ENCODE measurements at regions not wholly inside any gene's neighbourhood (a gene's known extent, or its start where the extent isn't known, plus 50 kb on each side); places are given as distances from the start of the nearest gene placed in this dataset.
A peak's percentile ranks its signal among the peaks of the same experiment; 100 is the strongest.

GRCh38 chr6:119559586-119559985, 210.0 kb upstream of the MAN1A1 start:
- no peaks in the 10 kb centered on the region for H3K9me3 Mint-ChIP-seq
- ATAC-seq (no peak), DNase-seq (ENCODE audit: low spot score) (no peak)
- peaks cover 1% of the 10 kb centered on the region for H3K36me3 Mint-ChIP-seq
- no peak overlapping the region for H3K4me3 Mint-ChIP-seq
- no peaks in the 10 kb centered on the region for H3K4me1 Mint-ChIP-seq (ENCODE audit: low read depth in 2 of 2)
- no peak overlapping the region for H3K27ac Mint-ChIP-seq
- no peaks in the 10 kb centered on the region for H3K27me3 Mint-ChIP-seq

GRCh38 chr6:119557239-119557638, 207.7 kb upstream of the MAN1A1 start:
- H3K36me3 Mint-ChIP-seq, result peaks cover 9% of the 10 kb centered on the region
- H3K27ac Mint-ChIP-seq, result no peak overlapping the region

GRCh38 chr6:119552021-119552420, 202.5 kb upstream of the MAN1A1 start:
- Mint-ChIP-seq H3K27me3 (no peaks in the 10 kb centered on the region), H3K4me1 (ENCODE audit: low read depth in 2 of 2) (no peaks in the 10 kb centered on the region), H3K9me3 (peaks cover 4% of the 10 kb centered on the region), H3K27ac (no peak overlapping the region), H3K4me3 (no peak overlapping the region), H3K36me3 (peaks cover 9% of the 10 kb centered on the region)
- no peak for ATAC-seq
- DNase-seq (ENCODE audit: low spot score), result no peak

More at GRCh38 chr6:119557239-119557638, 207.7 kb upstream of the MAN1A1 start:
- ATAC-seq, result no peak
- no peak overlapping the region for H3K4me3 Mint-ChIP-seq
- peaks cover 4% of the 10 kb centered on the region for H3K9me3 Mint-ChIP-seq
- no peaks in the 10 kb centered on the region for H3K4me1 Mint-ChIP-seq (ENCODE audit: low read depth in 2 of 2)
- DNase-seq (ENCODE audit: low spot score), result no peak
- no peaks in the 10 kb centered on the region for H3K27me3 Mint-ChIP-seq

- Mint-ChIP-seq H3K4me1 (ENCODE audit: low read depth in 2 of 2) (no peaks in the 10 kb centered on the region), H3K9me3 (no peaks in the 10 kb centered on the region), H3K27me3 (no peaks in the 10 kb centered on the region), H3K4me3 (no peak overlapping the region), H3K36me3 (no peaks in the 10 kb centered on the region), H3K27ac (no peak overlapping the region)
- DNase-seq (ENCODE audit: low spot score), result no peak
- no peak for ATAC-seq
Measured at GRCh38 chr6:119547024-119547423, 197.5 kb upstream of the MAN1A1 start.

- Mint-ChIP-seq H3K27ac (no peak overlapping the region), H3K9me3 (no peaks in the 10 kb centered on the region), H3K4me3 (no peak overlapping the region), H3K36me3 (no peaks in the 10 kb centered on the region), H3K4me1 (ENCODE audit: low read depth in 2 of 2) (no peaks in the 10 kb centered on the region), H3K27me3 (no peaks in the 10 kb centered on the region)
- DNase-seq (ENCODE audit: low spot score), result no peak
- ATAC-seq, result no peak
Measured at GRCh38 chr6:119545245-119545644, 195.7 kb upstream of the MAN1A1 start.

GRCh38 chr6:119544325-119545175, 195.0 kb upstream of the MAN1A1 start:
- Mint-ChIP-seq H3K9me3 (no peaks in the 10 kb centered on the region), H3K36me3 (no peaks in the 10 kb centered on the region), H3K27ac (no peak overlapping the region), H3K4me3 (no peak overlapping the region), H3K4me1 (ENCODE audit: low read depth in 2 of 2) (no peaks in the 10 kb centered on the region), H3K27me3 (no peaks in the 10 kb centered on the region)
- DNase-seq (ENCODE audit: low spot score) (no peak), ATAC-seq (no peak)

- Mint-ChIP-seq H3K4me1 (ENCODE audit: low read depth in 2 of 2) (no peaks in the 10 kb centered on the region), H3K4me3 (no peak overlapping the region), H3K27ac (no peak overlapping the region), H3K27me3 (no peaks in the 10 kb centered on the region), H3K36me3 (no peaks in the 10 kb centered on the region), H3K9me3 (no peaks in the 10 kb centered on the region)
- DNase-seq (ENCODE audit: low spot score), result no peak
- no peak for ATAC-seq
Measured at GRCh38 chr6:119543332-119543731, 193.8 kb upstream of the MAN1A1 start.

- no peak for ATAC-seq
- H3K27me3 Mint-ChIP-seq, result peaks cover 0 to 4% of the 10 kb centered on the region in 2 donors
- H3K27ac Mint-ChIP-seq, result no peak overlapping the region
- no peaks in the 10 kb centered on the region for H3K4me1 Mint-ChIP-seq (ENCODE audit: low read depth in 2 of 2)
- no peak for DNase-seq (ENCODE audit: low spot score)
- no peaks in the 10 kb centered on the region for H3K9me3 Mint-ChIP-seq
- no peak overlapping the region for H3K4me3 Mint-ChIP-seq
- no peaks in the 10 kb centered on the region for H3K36me3 Mint-ChIP-seq
Measured at GRCh38 chr6:119542037-119542436, 192.5 kb upstream of the MAN1A1 start.

- no peak overlapping the region for H3K27ac Mint-ChIP-seq
- no peaks in the 10 kb centered on the region for H3K4me1 Mint-ChIP-seq (ENCODE audit: low read depth in 2 of 2)
- no peaks in the 10 kb centered on the region for H3K36me3 Mint-ChIP-seq
- H3K9me3 Mint-ChIP-seq, result no peaks in the 10 kb centered on the region
- H3K27me3 Mint-ChIP-seq, result peaks cover 0 to 4% of the 10 kb centered on the region in 2 donors
- DNase-seq (ENCODE audit: low spot score) (no peak), ATAC-seq (no peak)
- no peak overlapping the region for H3K4me3 Mint-ChIP-seq
Measured at GRCh38 chr6:119541132-119541905, 191.8 kb upstream of the MAN1A1 start.

- Mint-ChIP-seq H3K27me3 (peaks cover 0 to 4% of the 10 kb centered on the region in 2 donors), H3K9me3 (no peaks in the 10 kb centered on the region), H3K36me3 (no peaks in the 10 kb centered on the region), H3K27ac (no peak overlapping the region), H3K4me1 (ENCODE audit: low read depth in 2 of 2) (no peaks in the 10 kb centered on the region), H3K4me3 (no peak overlapping the region)
- no peak for DNase-seq (ENCODE audit: low spot score)
- ATAC-seq, result peak in 1 of 2 donors; percentile 52
Measured at GRCh38 chr6:119540417-119540816, 190.9 kb upstream of the MAN1A1 start.

- H3K4me3 Mint-ChIP-seq, result no peak overlapping the region
- H3K4me1 Mint-ChIP-seq (ENCODE audit: low read depth in 2 of 2), result no peaks in the 10 kb centered on the region
- peaks cover 0 to 4% of the 10 kb centered on the region in 2 donors for H3K27me3 Mint-ChIP-seq
- H3K9me3 Mint-ChIP-seq, result no peaks in the 10 kb centered on the region
- ATAC-seq, result peak in 1 of 2 donors; percentile 36
- H3K36me3 Mint-ChIP-seq, result no peaks in the 10 kb centered on the region
- no peak overlapping the region for H3K27ac Mint-ChIP-seq
- no peak for DNase-seq (ENCODE audit: low spot score)
Measured at GRCh38 chr6:119539066-119539746, 189.6 kb upstream of the MAN1A1 start.

- H3K4me3 Mint-ChIP-seq, result no peak overlapping the region
- DNase-seq (ENCODE audit: low spot score) (no peak), ATAC-seq (no peak)
- no peaks in the 10 kb centered on the region for H3K36me3 Mint-ChIP-seq
- peaks cover 0 to 4% of the 10 kb centered on the region in 2 donors for H3K27me3 Mint-ChIP-seq
- peaks cover 0 to 9% of the 10 kb centered on the region in 2 donors for H3K4me1 Mint-ChIP-seq (ENCODE audit: low read depth in 2 of 2)
- no peak overlapping the region for H3K27ac Mint-ChIP-seq
- H3K9me3 Mint-ChIP-seq, result no peaks in the 10 kb centered on the region
Measured at GRCh38 chr6:119536666-119537065, 187.1 kb upstream of the MAN1A1 start.

GRCh38 chr6:119535332-119535731, 185.8 kb upstream of the MAN1A1 start:
- H3K36me3 Mint-ChIP-seq, result no peaks in the 10 kb centered on the region
- H3K4me1 Mint-ChIP-seq (ENCODE audit: low read depth in 2 of 2), result peaks cover 0 to 9% of the 10 kb centered on the region in 2 donors
- H3K4me3 Mint-ChIP-seq, result no peak overlapping the region
- no peaks in the 10 kb centered on the region for H3K9me3 Mint-ChIP-seq
- peaks cover 0 to 4% of the 10 kb centered on the region in 2 donors for H3K27me3 Mint-ChIP-seq
- DNase-seq (ENCODE audit: low spot score) (no peak), ATAC-seq (peak in 1 of 2 donors; percentile 28)
- H3K27ac Mint-ChIP-seq, result no peak overlapping the region

All from natural killer cell treated with Interleukin-12 subunit alpha and Interleukin-12 subunit beta and Interleukin-15 and Interleukin-18, amount 100 ng/mL, for 72 hours (primary cell).